K562 (cell line): ENCODE measurements at regions not wholly inside any gene's neighbourhood (a gene's known extent, or its start where the extent isn't known, plus 50 kb on each side); places are given as distances from the start of the nearest gene placed in this dataset.

Experiments
- ATAC-seq: fragments of 200-7000 bp; cut with Tn5 transposase; 3 replicates; pipeline ENCODE4 v1.9.1; 2020; ENCODE audit warnings: moderate library complexity
- BruUV-seq: library from RNA; stranded (reverse); fragments of 400-500 nt; replicated peaks from 2 replicates; lab custom pipeline; 2021; lab: Mats Ljungman, UMichigan
- CTCF ChIA-PET: fragments of 300-600 bp; formaldehyde crosslinking; extraction: SDS; loops from one replicate; lab custom pipeline; 2021; ENCODE audit warnings: low intra/inter-chr PET ratio; lab: Yijun Ruan, JAX
- POLR2A ChIA-PET: fragments of 300-600, 350-650 bp; sonication (Branson Sonifier 250); formaldehyde crosslinking; extraction: SDS; loops from one replicate; lab custom pipeline; 2021; ENCODE audit warnings: antibody characterized with exemption, inconsistent platforms; lab: Yijun Ruan, JAX
- DNase-seq, 4 experiments: peaks; one replicate each; pipeline versions ENCODE4 v3.0.0 to v3.0.0-alpha.2; 2011 to 2018; ENCODE audit warnings: low spot score in 3 of 4, mixed read lengths in 3 of 4; ENCODE audit errors: extremely low read depth in 1 of 4
- FAIRE-seq: peaks from 2 replicates; lab custom pipeline; 2011; peaks lifted over from hg19 to GRCh38; lab: Jason Lieb, UNC
- H2AFZ ChIP-seq: 2 replicates; pipeline ENCODE4 v1.6.0; 2011; ENCODE audit warnings: low read depth, low read length, control low read depth, inconsistent platforms
- H3K27ac ChIP-seq: fragments of 200-600 bp; 3 replicates; pipeline ENCODE4 v1.8.0; 2011; ENCODE audit warnings: low read depth, mild to moderate bottlenecking, control low read depth, inconsistent platforms, low read length, moderate library complexity, mixed read lengths; ENCODE audit errors: extremely low read depth
- H3K27me3 ChIP-seq, 2 experiments: fragments of 300-600 bp in 1 of 2; 2 replicates in 1 of 2; 3 replicates in 1 of 2; pipeline versions ENCODE4 v1.6.0 to v1.8.0; 2011; ENCODE audit warnings: inconsistent platforms in 2 of 2, low read length in 2 of 2, mild to moderate bottlenecking in 1 of 2, mixed read lengths in 1 of 2, moderate library complexity in 1 of 2; ENCODE audit not compliant: control insufficient read depth in 2 of 2, insufficient read depth in 2 of 2
- H3K36me3 ChIP-seq: fragments of 300-600 bp; 3 replicates; pipeline ENCODE4 v1.8.0; 2011; ENCODE audit warnings: mild to moderate bottlenecking, low read length, inconsistent platforms; ENCODE audit not compliant: control insufficient read depth, insufficient read depth
- H3K4me1 ChIP-seq, 2 experiments: fragments of 200-600 bp in 1 of 2; replicated peaks in 1 of 2; 2 replicates in 1 of 2; 3 replicates in 1 of 2; pipeline versions ENCODE4 v1.5.1 to v1.8.0; 2011; ENCODE audit warnings: inconsistent platforms in 2 of 2, low read length in 2 of 2, mild to moderate bottlenecking in 1 of 2, mixed read lengths in 1 of 2, moderate library complexity in 1 of 2; ENCODE audit not compliant: control insufficient read depth in 2 of 2, insufficient read depth in 2 of 2
- H3K4me2 ChIP-seq: 2 replicates; pipeline ENCODE4 v1.6.1; 2011; ENCODE audit warnings: low read length, control low read depth, inconsistent platforms, mixed read lengths; ENCODE audit not compliant: insufficient read depth
- H3K4me3 ChIP-seq: fragments of 200-600 bp; sonication (generic), shearing (Covaris generic); 2 replicates; pipeline ENCODE4 v1.5.1; 2016; ENCODE audit warnings: control low read depth, inconsistent platforms
- H3K79me2 ChIP-seq: fragments of 200-600 bp; 3 replicates; pipeline ENCODE4 v1.8.0; 2011; ENCODE audit warnings: low read length, inconsistent platforms; ENCODE audit not compliant: control insufficient read depth, insufficient read depth
- H3K9ac ChIP-seq, 2 experiments: 2 replicates each; pipeline versions ENCODE4 v1.6.0 to v1.6.1; 2011; ENCODE audit warnings: low read depth in 2 of 2, low read length in 2 of 2, control low read depth in 1 of 2, inconsistent platforms in 1 of 2, mild to moderate bottlenecking in 1 of 2, mixed read lengths in 1 of 2; ENCODE audit not compliant: insufficient read depth in 1 of 2
- H3K9me1 ChIP-seq: one replicate; pipeline ENCODE4 v1.6.0; 2011; ENCODE audit warnings: inconsistent platforms, mild to moderate bottlenecking, low read length, moderate library complexity; ENCODE audit not compliant: control insufficient read depth, insufficient read depth
- H3K9me3 ChIP-seq: replicated peaks from 2 replicates; pipeline ENCODE4 v1.5.1; 2011; ENCODE audit warnings: low read depth, low read length, inconsistent platforms; ENCODE audit not compliant: control insufficient read depth, insufficient read depth
- H4K20me1 ChIP-seq: replicated peaks from 2 replicates; pipeline ENCODE4 v1.6.1; 2011; ENCODE audit warnings: low read length, inconsistent platforms, mixed read lengths; ENCODE audit not compliant: control insufficient read depth, insufficient read depth
- EGR1 ChIP-seq: fragments of 450-650 bp; conservative IDR thresholded peaks from 2 replicates; pipeline ENCODE4 v1.6.1; 2017; ENCODE audit warnings: mild to moderate bottlenecking
- ETS1 ChIP-seq: conservative IDR thresholded peaks from 2 replicates; pipeline ENCODE4 v1.6.1; 2011; ENCODE audit warnings: low read depth, mild to moderate bottlenecking, low read length; ENCODE audit not compliant: control insufficient read depth
- FOXA3 ChIP-seq, 2 experiments: fragments of 450-650 bp in 1 of 2; sonication (generic) in 1 of 2; formaldehyde crosslinking; IDR thresholded peaks in 1 of 2; conservative IDR thresholded peaks in 1 of 2; 2 replicates each; pipeline versions ENCODE4 v1.4.0 to v1.8.0; 2020 to 2022; ENCODE audit warnings: mild to moderate bottlenecking in 2 of 2, missing genetic modification reagents in 1 of 2
- GATA2 ChIP-seq: sonication (generic); formaldehyde crosslinking; IDR thresholded peaks from 2 replicates; pipeline ENCODE4 v1.4.0; 2020; ENCODE audit warnings: mild to moderate bottlenecking, missing genetic modification reagents
- LEF1 ChIP-seq: fragments of 450-650 bp; IDR thresholded peaks from 2 replicates; pipeline ENCODE4 v1.6.1; 2016; ENCODE audit warnings: mild to moderate bottlenecking
- NR2F6 ChIP-seq: fragments of 450-650 bp; formaldehyde crosslinking; IDR thresholded peaks from 2 replicates; pipeline ENCODE4 v1.4.0; 2020; ENCODE audit warnings: mild to moderate bottlenecking
- RBM25 ChIP-seq: fragments of 200-400 bp; formaldehyde crosslinking; IDR thresholded peaks from 2 replicates; pipeline ENCODE4 v1.6.1; 2018; ENCODE audit warnings: low read length, low read depth, moderate library complexity; ENCODE audit not compliant: severe bottlenecking
- SMC3 ChIP-seq: conservative IDR thresholded peaks from 2 replicates; pipeline ENCODE4 v1.6.1; 2011; ENCODE audit warnings: low read depth, low read length, improper control_type of control experiment; ENCODE audit not compliant: insufficient read depth
- TAL1 ChIP-seq: fragments of 450-650 bp; IDR thresholded peaks from 2 replicates; pipeline ENCODE4 v1.6.1; 2016; ENCODE audit warnings: mild to moderate bottlenecking
- THAP12 ChIP-seq: fragments of 250-450 bp; sonication (Bioruptor Pico); IDR thresholded peaks from 2 replicates; pipeline ENCODE4 v1.9.0; 2021; ENCODE audit warnings: mild to moderate bottlenecking, inconsistent platforms
- XRCC4 ChIP-seq: IDR thresholded peaks from one replicate; pipeline ENCODE4 v1.6.1; 2011; ENCODE audit not compliant: insufficient read depth, insufficient read length; ENCODE audit errors: extremely low read depth
- ZHX1 ChIP-seq: fragments of 150-350 bp; conservative IDR thresholded peaks from 2 replicates; pipeline ENCODE4 v1.6.1; 2014; ENCODE audit warnings: low read length
- ZKSCAN1 ChIP-seq: fragments of 150-350 bp; IDR thresholded peaks from 2 replicates; pipeline ENCODE4 v1.6.1; 2016; ENCODE audit warnings: low read depth, low read length
- WGBS: fragments of 100-300 bp; shearing (Covaris generic); methylation state at CpG from one replicate; pipeline ENCODE4 v1.1.6; 2016; ENCODE audit warnings: low coverage, mixed read lengths; ENCODE audit not compliant: insufficient coverage; ENCODE audit errors: missing lambda C conversion rate; 5-methylcytosine and 5-hydroxymethylcytosine counted together
- in situ Hi-C: fragments of 300-500 bp; cut with MboI; formaldehyde crosslinking; loops from 4 replicates; pipeline ENCODE4 v1.15.0; 2018; ENCODE audit warnings: inconsistent platforms, mixed read lengths
- intact Hi-C: fragments of 100-400 bp; cut with micrococcal nuclease; formaldehyde crosslinking; loops from 2 replicates; pipeline ENCODE4 v1.14.2; 2022
- TF ChIP-seq, protein P1 (sequence below): IDR thresholded peaks from 2 replicates; pipeline ENCODE4 v1.6.1; 2014; ENCODE audit warnings: antibody characterized with exemption

DNA sequence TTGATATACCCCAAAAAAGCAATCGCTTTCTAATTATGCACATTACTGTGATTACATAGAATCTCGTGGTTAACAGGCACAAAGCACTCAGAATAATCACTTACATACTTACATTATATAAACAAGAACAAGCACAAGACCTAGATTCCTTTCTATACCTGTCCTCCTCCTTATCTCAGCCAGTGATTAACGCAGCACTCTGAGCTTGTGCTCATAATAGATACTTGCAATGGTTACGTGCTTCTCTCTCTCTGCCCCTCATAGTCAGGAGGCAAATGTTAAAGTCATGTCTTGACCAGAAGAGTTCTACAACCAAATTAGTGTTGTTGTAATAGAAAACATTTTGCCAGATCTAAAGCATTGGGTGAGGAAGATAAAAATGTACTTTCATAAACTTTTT is 342.2 kb upstream of the PKDCC start (continued):
- TF ChIP-seq GATA2 (CRISPR knock-in tag) (no peak), NR2F6 (no peak), ETS1 (no peak)

- FAIRE-seq (no peak), DNase-seq (no peak), ATAC-seq (no peak)
- Histone ChIP-seq H3K9me3 (no peaks in the 10 kb centered on the region), H3K79me2 (no peaks in the 10 kb centered on the region), H3K36me3 (no peaks in the 10 kb centered on the region), H3K4me3 (no peak overlapping the region), H3K9me1 (no peaks in the 10 kb centered on the region), H3K4me1 (no peaks in the 10 kb centered on the region), H4K20me1 (no peaks in the 10 kb centered on the region), H3K27ac (no peak overlapping the region), H3K9ac (no peak overlapping the region), H3K4me2 (no peak overlapping the region), H3K27me3 (no peaks in the 10 kb centered on the region), H2AFZ (no peak overlapping the region)
- intact Hi-C loops = no loop called here
- WGBS = 0% methylated on average over 2 of the region's 2 CpGs
- BruUV-seq = no TSS peak
- ChIA-PET POLR2A (no interaction called here), CTCF (no interaction called here)
- in situ Hi-C loops = no loop called here
- TF ChIP-seq FOXA3 (CRISPR knock-in tag; conservative IDR thresholded peaks at IDR 0.05 in 1 of 2, IDR thresholded peaks at IDR 0.05 in 1 of 2) = no peak
- TF ChIP-seq LEF1 = no peak
- no peak for TF ChIP-seq THAP12
- TF ChIP-seq EGR1 = no peak
- no peak for TF ChIP-seq RBM25
- no peak for TF ChIP-seq SMC3
- TF ChIP-seq ZKSCAN1 = no peak
- TF ChIP-seq TAL1 = no peak
- TF ChIP-seq, protein P1, sequence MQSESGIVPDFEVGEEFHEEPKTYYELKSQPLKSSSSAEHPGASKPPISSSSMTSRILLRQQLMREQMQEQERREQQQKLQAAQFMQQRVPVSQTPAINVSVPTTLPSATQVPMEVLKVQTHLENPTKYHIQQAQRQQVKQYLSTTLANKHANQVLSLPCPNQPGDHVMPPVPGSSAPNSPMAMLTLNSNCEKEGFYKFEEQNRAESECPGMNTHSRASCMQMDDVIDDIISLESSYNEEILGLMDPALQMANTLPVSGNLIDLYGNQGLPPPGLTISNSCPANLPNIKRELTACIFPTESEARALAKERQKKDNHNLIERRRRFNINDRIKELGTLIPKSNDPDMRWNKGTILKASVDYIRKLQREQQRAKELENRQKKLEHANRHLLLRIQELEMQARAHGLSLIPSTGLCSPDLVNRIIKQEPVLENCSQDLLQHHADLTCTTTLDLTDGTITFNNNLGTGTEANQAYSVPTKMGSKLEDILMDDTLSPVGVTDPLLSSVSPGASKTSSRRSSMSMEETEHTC = no peak
- TF ChIP-seq XRCC4 = no peak
- no peak for TF ChIP-seq ZHX1
These were observed 341.5 kb upstream of the PKDCC start for GRCh38 chr2:41706286-41706685.
